Suppressor macrophage treated with lipopolysaccharide for 4 hours (primary cell): ENCODE measurements at regions not wholly inside any gene's neighbourhood (a gene's known extent, or its start where the extent isn't known, plus 50 kb on each side); places are given as distances from the start of the nearest gene placed in this dataset.

ENCODE experiments used
- DNase-seq: peaks from one replicate; pipeline ENCODE4 v3.0.0-alpha.2; 2020

DNA sequence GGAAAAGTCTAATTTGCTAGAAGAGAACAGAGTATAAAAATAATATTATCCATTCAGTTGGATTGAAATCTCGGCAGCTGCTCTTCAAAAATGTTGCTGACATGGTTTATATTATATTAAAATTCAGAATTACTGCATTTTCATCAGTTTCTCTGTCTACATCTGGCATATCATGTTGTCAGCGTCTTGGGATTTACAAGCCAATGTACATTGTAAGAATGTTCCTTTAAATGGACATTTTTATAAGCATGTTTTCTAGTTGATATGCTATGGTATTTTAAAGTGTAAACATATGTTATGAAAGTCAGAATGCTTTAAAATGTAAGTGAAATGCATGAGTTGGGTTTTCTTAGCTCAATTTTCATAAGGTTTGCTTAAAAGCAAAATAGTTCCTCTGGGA is 528.1 kb upstream of the CDH8 start:
- no peak for DNase-seq

DNA sequence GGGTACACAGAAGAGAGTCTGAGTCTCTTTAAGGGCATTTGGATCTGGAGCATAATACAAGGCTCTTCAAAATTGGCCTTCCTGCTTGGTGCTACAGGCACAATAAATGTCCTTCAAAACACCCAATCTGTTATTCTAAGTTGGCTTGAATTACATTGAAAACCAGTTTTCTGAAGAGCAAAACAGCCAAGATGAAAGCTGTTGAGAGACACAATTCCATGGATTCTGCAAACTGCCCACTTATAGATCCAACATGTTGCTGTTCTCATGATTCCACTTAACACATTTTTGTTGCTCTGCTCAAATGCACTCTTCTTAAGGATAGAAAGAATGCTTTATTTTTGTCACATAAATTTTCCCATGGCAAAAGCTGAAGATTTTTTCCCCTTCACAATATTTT is 525.9 kb upstream of the CDH8 start:
- DNase-seq = no peak

DNA sequence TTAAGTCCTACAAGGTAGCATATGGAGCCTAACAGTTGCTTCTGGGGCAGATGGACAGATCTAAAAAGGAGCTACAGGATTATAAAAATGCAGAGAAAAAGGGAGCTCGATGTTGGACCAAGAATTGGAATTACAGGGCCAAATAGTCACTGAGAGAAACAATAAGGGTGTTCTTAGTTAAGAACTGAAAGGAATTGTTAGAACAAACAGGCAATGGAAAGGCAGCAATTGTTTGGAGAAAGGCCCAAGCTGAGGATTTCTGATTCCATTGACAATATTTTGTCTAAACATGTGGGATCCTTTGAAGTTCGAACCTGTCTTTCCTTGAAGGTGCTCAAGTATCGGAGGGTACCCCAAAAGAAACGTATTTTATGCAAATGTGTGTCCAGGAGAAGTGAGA is 513.6 kb upstream of the CDH8 start:
- DNase-seq = no peak

DNA sequence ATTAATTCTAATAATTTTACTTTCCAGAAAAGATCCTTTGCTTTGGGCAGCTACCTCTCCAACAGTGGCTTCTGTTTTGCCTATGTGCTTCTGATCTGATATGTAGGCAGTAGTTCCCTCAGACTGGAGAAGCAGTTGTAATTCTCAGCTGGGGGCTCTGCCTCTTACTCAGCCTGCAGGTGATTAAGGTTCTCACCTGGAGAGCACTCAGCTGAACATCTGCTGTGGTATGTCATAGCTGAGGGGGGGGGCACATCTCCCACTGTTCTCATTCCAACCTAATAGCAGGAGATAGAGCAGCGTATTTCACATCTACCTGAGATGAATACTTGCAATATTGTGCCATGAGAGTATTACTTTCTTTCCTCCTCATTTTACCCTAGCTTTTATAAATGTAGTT is 511.9 kb upstream of the CDH8 start:
- DNase-seq = no peak

GRCh38 chr16:62546701-62547100 is 510.5 kb upstream of the CDH8 start:
- DNase-seq = no peak

GRCh38 chr16:62545039-62545438 is 508.8 kb upstream of the CDH8 start:
- no peak for DNase-seq

GRCh38 chr16:62543516-62543915 is 507.3 kb upstream of the CDH8 start:
- DNase-seq = no peak

- no peak for DNase-seq
Observed at GRCh38 chr16:62539657-62540056, 503.4 kb upstream of the CDH8 start.

- no peak for DNase-seq
Observed at GRCh38 chr16:62530426-62530825, 494.2 kb upstream of the CDH8 start.

DNA sequence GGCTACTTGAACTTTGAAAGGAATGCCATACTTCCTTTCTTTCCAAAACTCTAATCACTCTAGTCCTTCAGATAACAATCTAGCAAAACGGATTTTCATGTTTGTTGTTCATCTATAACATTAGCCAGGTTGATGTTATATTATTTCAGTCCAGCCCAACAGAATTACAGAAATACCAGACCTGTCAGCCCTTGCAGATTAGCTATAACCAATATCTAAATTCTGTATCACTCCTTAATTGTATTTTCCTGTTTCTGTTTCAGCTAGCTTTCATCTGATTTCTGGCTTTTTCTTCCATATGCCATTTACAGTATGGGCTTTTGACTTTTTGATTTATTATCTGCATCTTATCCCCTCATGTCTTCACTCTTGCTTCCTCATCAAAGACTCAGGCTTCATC is 479.8 kb upstream of the CDH8 start:
- DNase-seq = no peak

DNA sequence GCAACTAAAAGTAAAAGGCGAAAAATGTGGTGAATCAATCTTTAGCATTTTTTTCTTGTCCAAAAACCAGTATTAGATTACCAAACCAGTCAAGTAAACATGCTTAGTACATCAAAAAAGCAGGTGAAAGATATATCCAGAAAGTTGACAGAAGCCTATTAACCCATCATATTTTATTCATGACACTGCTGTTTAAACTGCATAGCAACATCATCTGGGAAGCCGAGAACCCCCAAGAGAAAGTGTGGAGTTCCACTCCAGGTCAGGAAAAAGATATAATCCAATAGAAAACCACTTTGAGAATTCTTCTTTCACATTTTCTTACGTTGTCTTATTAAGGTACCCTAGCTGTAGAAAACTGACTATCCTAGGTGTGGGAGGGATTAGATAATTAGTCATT is 466.8 kb upstream of the CDH8 start:
- DNase-seq = no peak

GRCh38 chr16:62478903-62479458 is 442.7 kb upstream of the CDH8 start:
- DNase-seq = no peak

- DNase-seq = no peak
Observed at GRCh38 chr16:62477796-62478195, 441.6 kb upstream of the CDH8 start.

DNA sequence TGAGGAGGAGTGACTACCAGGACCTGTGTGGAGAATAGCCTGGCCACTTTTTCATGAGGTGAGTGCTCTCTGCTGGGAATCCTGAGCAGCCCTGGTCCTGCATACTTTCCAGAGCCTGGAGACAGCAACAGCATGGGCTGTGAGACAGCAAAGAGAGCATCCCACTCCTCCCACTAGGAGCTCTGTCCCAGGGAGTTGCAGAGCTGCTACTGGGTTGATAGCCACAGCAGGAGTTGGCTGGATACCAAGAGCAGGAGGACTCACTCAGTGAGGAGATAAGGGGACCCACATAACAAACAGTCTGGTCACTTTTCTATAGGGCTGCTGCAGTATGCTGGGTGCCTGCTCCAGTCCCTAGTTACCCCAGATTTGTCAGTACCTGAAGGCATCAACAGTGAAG is 439.3 kb upstream of the CDH8 start:
- no peak for DNase-seq

GRCh38 chr16:62462971-62463370 is 426.7 kb upstream of the CDH8 start:
- no peak for DNase-seq

GRCh38 chr16:62450291-62450690 is 414.1 kb upstream of the CDH8 start:
- no peak for DNase-seq

DNA sequence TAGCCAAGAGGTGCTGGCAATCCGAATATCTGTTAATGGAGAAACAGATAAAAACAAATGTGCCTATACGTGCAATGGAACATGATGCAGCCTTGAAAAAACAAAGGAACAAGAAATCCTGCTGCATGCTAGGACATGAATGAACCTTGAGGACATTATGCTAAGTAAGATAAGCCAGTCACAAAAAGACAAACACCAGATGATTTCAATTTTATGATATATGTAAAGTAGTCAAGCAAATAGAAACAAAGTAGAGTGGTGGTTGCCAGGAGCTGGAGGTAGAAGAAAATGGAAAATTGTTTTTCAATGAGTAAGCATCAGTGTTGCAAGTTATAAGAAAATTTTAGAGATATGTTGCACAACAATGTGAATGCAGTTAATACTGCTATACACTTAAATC is 409.7 kb upstream of the CDH8 start:
- no peak for DNase-seq

GRCh38 chr16:62424206-62424605 is 388.0 kb upstream of the CDH8 start:
- DNase-seq = no peak

DNA sequence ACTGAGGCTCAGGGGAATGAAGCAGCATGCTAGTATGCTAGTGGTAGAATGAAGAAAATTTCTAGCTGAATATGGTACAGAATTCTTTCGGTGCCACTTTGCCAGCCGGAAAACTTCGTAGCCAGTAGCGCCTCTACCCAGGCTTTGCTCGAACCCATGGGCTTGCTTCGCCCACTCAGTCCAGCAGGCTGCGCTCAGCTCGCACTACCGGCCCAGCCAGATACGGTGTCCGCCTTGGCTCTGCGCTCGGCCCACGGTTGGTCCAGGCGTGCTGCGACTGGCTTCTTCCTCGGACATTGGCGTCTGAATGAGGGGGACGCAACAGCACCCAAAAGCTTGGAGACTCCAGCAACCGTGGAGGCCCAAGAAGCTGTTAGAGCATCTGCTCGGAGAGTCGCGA is 372.5 kb upstream of the CDH8 start:
- DNase-seq = no peak

DNA sequence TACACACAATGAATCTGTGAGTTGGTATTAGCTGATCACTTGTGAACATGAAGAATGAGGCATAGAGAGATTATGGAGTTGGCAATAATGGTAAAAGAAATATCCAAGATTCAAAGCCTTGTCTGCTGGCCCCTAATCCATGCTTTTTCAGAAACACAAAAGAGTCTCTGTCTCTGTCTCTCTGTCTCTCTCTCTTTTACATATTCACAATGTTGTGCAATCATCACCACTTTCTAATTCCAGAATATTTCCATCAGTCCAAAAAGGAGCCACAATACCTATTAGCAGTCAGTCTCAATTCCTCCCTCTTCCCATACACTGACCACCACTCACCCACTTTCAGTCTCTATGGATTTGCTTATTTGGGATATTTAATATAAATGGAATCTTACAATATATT is 370.1 kb upstream of the CDH8 start:
- no peak for DNase-seq

GRCh38 chr16:62404842-62405611 is 368.8 kb upstream of the CDH8 start:
- no peak for DNase-seq

DNA sequence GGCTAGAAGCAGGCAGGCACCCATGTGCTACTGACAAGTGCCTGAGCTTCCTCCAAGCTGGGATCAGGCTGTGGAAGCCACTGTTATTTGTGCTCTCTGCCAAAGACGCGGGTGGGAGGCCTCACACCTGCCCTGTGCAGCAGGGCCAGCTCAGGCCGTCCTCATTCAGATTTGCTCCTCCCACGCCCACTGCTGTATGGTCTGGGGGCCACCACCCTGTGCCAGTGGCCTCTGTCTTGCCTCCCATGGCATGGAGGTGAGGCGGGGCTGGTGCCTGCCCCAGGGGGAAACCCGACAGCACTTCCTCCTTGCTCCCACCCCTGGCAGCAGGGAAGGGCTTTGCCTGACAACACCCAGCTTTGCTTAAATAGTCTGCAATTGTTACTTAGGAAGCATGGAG is 356.5 kb upstream of the CDH8 start:
- no peak for DNase-seq

- no peak for DNase-seq
Observed at GRCh38 chr16:62391940-62392339, 355.7 kb upstream of the CDH8 start.

GRCh38 chr16:62391134-62391533 is 354.9 kb upstream of the CDH8 start:
- DNase-seq = no peak

DNA sequence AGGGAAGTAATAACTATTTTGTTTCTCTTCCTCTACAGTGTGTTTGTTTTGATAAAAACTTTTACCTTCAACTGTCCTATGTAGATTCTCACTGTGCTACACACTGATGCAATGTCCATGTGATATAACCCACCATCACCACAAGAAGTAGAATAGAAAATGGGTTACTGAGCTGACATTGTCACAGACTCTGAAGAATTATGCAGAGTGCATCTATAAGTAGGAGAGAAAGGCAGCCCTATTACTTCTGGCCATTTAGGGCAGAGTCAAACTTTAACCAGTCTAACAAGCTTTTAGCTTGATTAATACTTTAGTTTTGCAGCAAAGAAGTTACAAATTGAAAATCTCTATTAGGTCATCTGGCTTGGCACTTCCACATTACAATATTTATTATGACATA is 354.0 kb upstream of the CDH8 start:
- DNase-seq = no peak
